ENCODE measurements at regions not wholly inside any gene's neighbourhood (a gene's known extent, or its start where the extent isn't known, plus 50 kb on each side); places are given as distances from the start of the nearest gene placed in this dataset.

GRCh38 chr6:112576423-112576822 lies 229.3 kb downstream of the RFPL4B start:
- TF ChIP-seq CTCF (IDR thresholded peaks at IDR 0.05) (no peak), POLR2AphosphoS5 (IDR thresholded peaks at IDR 0.05; ENCODE audit: low read depth, low read length) (no peak)

Data from SK-N-SH (cell line).